Body of pancreas (tissue), 4 donors: ENCODE measurements at regions not wholly inside any gene's neighbourhood (a gene's known extent, or its start where the extent isn't known, plus 50 kb on each side); places are given as distances from the start of the nearest gene placed in this dataset.

Experiments
- CTCF ChIP-seq, 7 experiments: fragments of 450-650 bp in 4 of 7; fragments of 200-600 bp in 3 of 7; sonication (generic) in 3 of 7; IDR thresholded peaks; one replicate each; pipeline ENCODE4 v1.5.1; 2016 to 2019; ENCODE audit warnings: antibody characterized with exemption in 7 of 7
- POLR2A ChIP-seq, 3 donors: fragments of 450-650 bp; IDR thresholded peaks; one replicate each; pipeline ENCODE4 v1.6.1; 2016; ENCODE audit warnings: antibody characterized with exemption in 3 of 3, mild to moderate bottlenecking in 2 of 3

DNA sequence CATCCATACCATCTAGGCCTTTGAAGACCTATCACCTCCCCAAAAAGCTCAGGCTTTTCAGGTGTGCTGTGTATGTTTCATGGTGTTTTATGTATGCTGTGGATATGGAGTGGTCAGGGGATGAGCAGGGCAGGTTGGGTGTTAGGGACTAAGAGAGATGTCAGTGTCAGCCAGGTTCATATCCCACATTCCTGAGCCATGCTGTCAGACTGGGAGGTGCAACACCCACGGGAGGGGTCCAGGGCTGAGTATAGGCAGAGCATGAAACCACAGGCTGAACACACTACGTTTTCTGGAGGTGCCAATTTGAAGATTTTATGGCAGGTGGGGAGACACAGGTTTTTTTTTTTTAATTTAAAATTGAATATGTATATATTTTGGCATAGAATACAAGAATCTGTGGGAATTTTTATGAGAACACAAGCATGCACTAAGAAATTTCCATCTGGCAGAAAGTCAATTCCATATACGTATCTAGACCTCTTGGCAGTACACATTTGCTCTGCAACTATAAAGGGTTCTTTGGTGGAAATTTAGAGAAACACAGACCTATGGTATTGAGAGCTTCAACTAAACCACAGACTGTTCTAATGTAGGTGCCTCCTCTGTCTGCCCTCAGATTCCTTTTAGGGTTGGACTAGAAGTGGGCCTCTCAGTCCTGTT, 101.9 kb upstream of the RNU6-1 start:
- no peak for TF ChIP-seq POLR2A (IDR thresholded peaks at IDR 0.05)
- TF ChIP-seq CTCF (IDR thresholded peaks at IDR 0.05): no peak
